Stomach (tissue), 8 donors: ENCODE measurements at regions not wholly inside any gene's neighbourhood (a gene's known extent, or its start where the extent isn't known, plus 50 kb on each side); places are given as distances from the start of the nearest gene placed in this dataset.

ENCODE experiments used
- DNase-seq, 2 donors: peaks; one replicate each; pipeline versions ENCODE4 v3.0.0 to v3.0.0-alpha.2; 2013 to 2019
- H3K27ac ChIP-seq, 5 donors: fragments of 200-600 bp in 4 of 5; sonication (generic) in 4 of 5; one replicate each; pipeline ENCODE4 v1.5.1; 2013 to 2019; ENCODE audit warnings: mild to moderate bottlenecking in 1 of 5, moderate library complexity in 1 of 5
- H3K27me3 ChIP-seq, 3 donors: fragments of 200-600 bp; sonication (generic); one replicate each; pipeline ENCODE4 v1.5.1; 2017 to 2019; ENCODE audit warnings: mixed run types in 1 of 3
- H3K36me3 ChIP-seq, 4 donors: fragments of 200-600 bp; sonication (generic); 1 replicate in 3 of 4; 2 replicates in 1 of 4; pipeline ENCODE4 v1.5.1; 2016 to 2019
- H3K4me1 ChIP-seq, 4 donors: fragments of 200-600 bp; sonication (generic); one replicate each; pipeline ENCODE4 v1.5.1; 2016 to 2019
- H3K4me3 ChIP-seq, 4 donors: fragments of 200-600 bp; sonication (generic) in 3 of 4; one replicate each; pipeline ENCODE4 v1.5.1; 2016 to 2019; ENCODE audit warnings: mild to moderate bottlenecking in 1 of 4
- H3K9me3 ChIP-seq, 4 donors: fragments of 200-600 bp; sonication (generic); one replicate each; pipeline ENCODE4 v1.5.1; 2016 to 2019
- EP300 ChIP-seq: sonication (generic); formaldehyde crosslinking; IDR thresholded peaks from one replicate; pipeline ENCODE4 v1.6.1; 2017; ENCODE audit warnings: antibody characterized with exemption
- POLR2A ChIP-seq, 4 donors: fragments of 450-650 bp; IDR thresholded peaks; one replicate each; pipeline ENCODE4 v1.6.1; 2016; ENCODE audit warnings: antibody characterized with exemption in 4 of 4, control low read depth in 2 of 4, mild to moderate bottlenecking in 1 of 4, moderate library complexity in 1 of 4
- POLR2AphosphoS5 ChIP-seq, 3 donors: sonication (generic); formaldehyde crosslinking; IDR thresholded peaks; one replicate each; pipeline ENCODE4 v1.6.1; 2016; ENCODE audit warnings: antibody characterized with exemption in 3 of 3
- WGBS, 5 donors: extraction: QIAGEN DNeasy Blood & Tissue Kit in 3 of 5; methylation state at CpG; one replicate each; pipeline versions ENCODE4 v1.1.5 to v1.1.7; 2013 to 2018; 5-methylcytosine and 5-hydroxymethylcytosine counted together
- intact Hi-C: fragments of 100-400 bp; cut with DNase I; formaldehyde crosslinking; loops from one replicate; pipeline ENCODE4 v1.15.1; 2023; ENCODE audit warnings: low total_unique reads
- TF ChIP-seq, protein P1 (sequence below), 7 experiments: fragments of 450-650 bp in 4 of 7; fragments of 200-600 bp in 3 of 7; sonication (generic) in 3 of 7; IDR thresholded peaks; one replicate each; pipeline ENCODE4 v1.5.1; 2016 to 2019; ENCODE audit warnings: antibody characterized with exemption in 7 of 7, control low read depth in 2 of 7, mild to moderate bottlenecking in 1 of 7
- donor health status: healthy with polysubstance abuse.
- donor health status: Bipolar disorder and iron deficiency.
- donor health status: healthy.

DNA sequence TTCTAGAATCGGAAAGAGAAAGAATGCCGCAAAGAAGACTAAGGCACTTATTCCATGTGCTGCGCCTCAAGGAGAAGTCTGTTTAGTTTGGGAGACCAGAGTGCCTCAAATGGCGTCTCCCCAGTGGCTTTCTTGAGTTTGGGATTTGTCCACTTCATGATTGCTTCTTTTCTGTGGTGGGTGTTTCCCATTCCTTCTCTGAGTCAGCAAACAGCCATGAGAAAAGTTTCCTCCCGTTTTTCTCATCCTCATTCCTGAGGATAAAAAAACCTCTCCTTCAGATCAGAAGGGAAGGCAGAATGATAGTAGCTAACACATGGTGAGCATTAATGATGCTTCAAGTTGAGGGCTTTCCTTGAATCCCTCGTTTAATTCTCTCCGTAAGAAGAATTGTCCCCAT, 275.9 kb upstream of the WWC1 start:
- no peak for TF ChIP-seq POLR2A (IDR thresholded peaks at IDR 0.05)
- TF ChIP-seq POLR2AphosphoS5 (IDR thresholded peaks at IDR 0.05) = no peak
- no peak overlapping the region for H3K4me3 ChIP-seq
- no peaks in the 10 kb centered on the region for H3K4me1 ChIP-seq
- 74 to 86% (median 77%) methylated on average over 7 of the region's 7 CpGs for WGBS, 5 donors
- no peak for DNase-seq
- intact Hi-C loops = no loop called here
- no peaks in the 10 kb centered on the region for H3K36me3 ChIP-seq
- peaks cover 0 to 16% (median 0%) of the 10 kb centered on the region in 3 donors for H3K27me3 ChIP-seq
- H3K27ac ChIP-seq = no peak overlapping the region
- H3K9me3 ChIP-seq = no peaks in the 10 kb centered on the region

DNA sequence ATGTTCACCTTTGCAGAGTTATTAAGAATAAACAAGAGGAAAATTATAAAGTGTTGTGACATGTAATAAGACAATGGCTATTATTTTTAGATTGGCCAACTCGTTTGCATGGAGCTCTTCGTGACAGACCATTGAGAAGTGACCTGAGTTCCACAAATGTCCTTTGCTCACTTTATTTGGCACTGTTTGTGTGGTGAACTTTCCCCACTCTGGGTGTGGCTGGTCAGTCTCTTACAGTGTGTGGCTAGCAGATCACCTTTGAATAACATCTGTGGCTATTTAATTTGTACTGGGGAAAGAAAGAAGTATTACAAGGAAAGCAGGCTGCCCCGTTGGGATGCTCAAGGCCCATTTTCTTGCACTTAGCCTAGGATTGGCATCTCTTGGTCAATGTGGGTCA, 274.1 kb upstream of the WWC1 start:
- intact Hi-C loops = no loop called here
- 49 to 72% (median 53%) methylated on average over 3 of the region's 3 CpGs for WGBS, 5 donors
- Histone ChIP-seq H3K27ac (no peak overlapping the region), H3K4me3 (no peak overlapping the region), H3K36me3 (no peaks in the 10 kb centered on the region), H3K9me3 (no peaks in the 10 kb centered on the region), H3K27me3 (peaks cover 0 to 19% (median 0%) of the 10 kb centered on the region in 3 donors), H3K4me1 (peaks cover 0 to 2% (median 0%) of the 10 kb centered on the region in 4 donors)
- TF ChIP-seq POLR2A (IDR thresholded peaks at IDR 0.05) (no peak), POLR2AphosphoS5 (IDR thresholded peaks at IDR 0.05) (no peak)
- TF ChIP-seq, protein P1, sequence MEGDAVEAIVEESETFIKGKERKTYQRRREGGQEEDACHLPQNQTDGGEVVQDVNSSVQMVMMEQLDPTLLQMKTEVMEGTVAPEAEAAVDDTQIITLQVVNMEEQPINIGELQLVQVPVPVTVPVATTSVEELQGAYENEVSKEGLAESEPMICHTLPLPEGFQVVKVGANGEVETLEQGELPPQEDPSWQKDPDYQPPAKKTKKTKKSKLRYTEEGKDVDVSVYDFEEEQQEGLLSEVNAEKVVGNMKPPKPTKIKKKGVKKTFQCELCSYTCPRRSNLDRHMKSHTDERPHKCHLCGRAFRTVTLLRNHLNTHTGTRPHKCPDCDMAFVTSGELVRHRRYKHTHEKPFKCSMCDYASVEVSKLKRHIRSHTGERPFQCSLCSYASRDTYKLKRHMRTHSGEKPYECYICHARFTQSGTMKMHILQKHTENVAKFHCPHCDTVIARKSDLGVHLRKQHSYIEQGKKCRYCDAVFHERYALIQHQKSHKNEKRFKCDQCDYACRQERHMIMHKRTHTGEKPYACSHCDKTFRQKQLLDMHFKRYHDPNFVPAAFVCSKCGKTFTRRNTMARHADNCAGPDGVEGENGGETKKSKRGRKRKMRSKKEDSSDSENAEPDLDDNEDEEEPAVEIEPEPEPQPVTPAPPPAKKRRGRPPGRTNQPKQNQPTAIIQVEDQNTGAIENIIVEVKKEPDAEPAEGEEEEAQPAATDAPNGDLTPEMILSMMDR (IDR thresholded peaks at IDR 0.05) = no peak
- no peak for DNase-seq

DNA sequence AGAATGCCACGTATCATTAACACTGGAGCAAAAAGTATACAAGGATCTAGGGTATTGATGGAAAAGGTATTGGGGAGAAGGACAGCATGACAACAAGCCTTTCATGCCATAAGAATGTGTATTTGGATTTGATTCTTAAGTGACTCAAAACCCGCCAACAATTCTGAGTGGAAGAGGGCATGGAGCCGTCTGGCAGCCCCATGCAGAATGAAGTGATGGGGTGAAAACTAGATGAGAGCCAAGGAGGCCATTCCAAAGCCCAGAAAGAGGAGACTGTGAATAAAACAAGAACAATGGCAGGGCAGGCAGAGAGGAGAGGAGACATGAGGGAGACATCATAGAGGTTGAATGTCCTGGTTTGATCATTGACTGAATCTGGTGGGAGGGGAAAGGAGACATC, 272.3 kb upstream of the WWC1 start:
- no peak for TF ChIP-seq EP300
- no peak for TF ChIP-seq POLR2AphosphoS5 (IDR thresholded peaks at IDR 0.05)
- TF ChIP-seq, protein P1 (IDR thresholded peaks at IDR 0.05) = no peak
- no peak for TF ChIP-seq POLR2A (IDR thresholded peaks at IDR 0.05)
- intact Hi-C loops = no loop called here
- Histone ChIP-seq H3K27ac (no peak overlapping the region), H3K4me3 (no peak overlapping the region), H3K36me3 (no peaks in the 10 kb centered on the region), H3K27me3 (peaks cover 0 to 24% (median 0%) of the 10 kb centered on the region in 3 donors), H3K4me1 (peaks cover 0 to 14% (median 0%) of the 10 kb centered on the region in 4 donors), H3K9me3 (no peaks in the 10 kb centered on the region)
- 85 to 94% (median 88%) methylated on average over 3 of the region's 3 CpGs for WGBS, 5 donors
- no peak for DNase-seq

DNA sequence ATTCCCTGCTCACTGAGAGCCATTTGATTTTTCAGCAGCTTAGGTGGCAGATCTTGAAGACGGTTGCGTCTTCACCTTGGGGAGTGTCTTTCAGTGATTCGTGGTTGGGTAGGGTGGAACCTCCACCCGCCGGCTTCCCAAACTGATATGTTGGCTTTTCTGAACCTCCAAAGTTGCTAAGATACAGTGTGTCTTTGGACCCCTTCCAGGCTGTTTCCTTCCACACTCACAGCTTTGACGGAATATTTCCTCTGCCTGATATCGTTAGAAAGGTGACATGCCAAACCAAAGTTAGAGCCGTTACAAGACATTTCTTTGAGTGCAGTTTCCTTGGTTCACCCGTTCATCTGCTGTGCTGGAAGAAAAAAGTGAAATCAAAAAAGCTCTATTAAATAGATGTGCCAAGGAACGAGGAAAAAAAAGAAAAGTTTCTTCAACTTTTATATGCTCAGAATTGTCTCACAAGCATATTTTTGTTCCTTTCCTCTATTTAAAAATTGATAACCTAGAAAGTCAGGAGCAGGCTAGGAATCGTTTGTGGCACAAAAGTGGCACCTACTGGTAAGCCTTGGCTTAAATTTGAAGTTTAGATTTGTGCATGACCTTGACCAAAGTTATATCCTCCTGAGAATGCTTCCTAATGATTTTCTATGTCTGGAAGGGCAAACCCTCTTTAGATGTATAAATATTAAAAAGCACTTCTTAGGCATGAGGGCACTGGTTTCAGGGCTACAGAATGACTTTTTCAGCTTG, 270.7 kb upstream of the WWC1 start:
- Histone ChIP-seq H3K4me3 (no peak overlapping the region), H3K4me1 (peaks cover 0 to 14% (median 0%) of the 10 kb centered on the region in 4 donors), H3K9me3 (no peaks in the 10 kb centered on the region), H3K27ac (no peak overlapping the region), H3K36me3 (no peaks in the 10 kb centered on the region), H3K27me3 (peaks cover 0 to 24% (median 0%) of the 10 kb centered on the region in 3 donors)
- TF ChIP-seq POLR2AphosphoS5 (IDR thresholded peaks at IDR 0.05) = no peak
- no peak for TF ChIP-seq EP300
- TF ChIP-seq POLR2A (IDR thresholded peaks at IDR 0.05) = no peak
- TF ChIP-seq, protein P1 (IDR thresholded peaks at IDR 0.05) = no peak
- intact Hi-C loops = no loop called here
- no peak for DNase-seq
- WGBS, 5 donors = 35 to 55% (median 55%) methylated on average over 11 of the region's 11 CpGs
